Esophagus squamous epithelium (tissue), 5 donors: ENCODE measurements at regions not wholly inside any gene's neighbourhood (a gene's known extent, or its start where the extent isn't known, plus 50 kb on each side); places are given as distances from the start of the nearest gene placed in this dataset.

Source experiments
- DNase-seq: peaks from one replicate; lab custom pipeline; 2025; lab: John Stamatoyannopoulos, UW
- H3K27ac ChIP-seq, 4 donors: fragments of 200-600 bp; sonication (generic); one replicate each; pipeline ENCODE4 v1.5.1; 2016 to 2019; ENCODE audit warnings: mild to moderate bottlenecking in 1 of 4
- H3K27me3 ChIP-seq, 4 donors: fragments of 200-600 bp; sonication (generic); 1 replicate in 3 of 4; 2 replicates in 1 of 4; pipeline versions ENCODE4 v1.5.1 to v1.6.0; 2017 to 2021; ENCODE audit warnings: antibody characterized with exemption in 1 of 4
- H3K36me3 ChIP-seq, 3 donors: fragments of 200-600 bp; sonication (generic); one replicate each; pipeline ENCODE4 v1.5.1; 2016 to 2019
- H3K4me1 ChIP-seq, 3 donors: fragments of 200-600 bp; sonication (generic); one replicate each; pipeline ENCODE4 v1.5.1; 2017 to 2019
- H3K4me3 ChIP-seq, 4 donors: fragments of 200-600 bp; sonication (generic); 1 replicate in 3 of 4; 2 replicates in 1 of 4; pipeline ENCODE4 v1.5.1; 2016 to 2019; ENCODE audit warnings: mild to moderate bottlenecking in 2 of 4, moderate library complexity in 1 of 4
- H3K9me3 ChIP-seq, 3 donors: fragments of 200-600 bp; sonication (generic); one replicate each; pipeline ENCODE4 v1.5.1; 2016 to 2019
- POLR2A ChIP-seq, 4 donors: fragments of 450-650 bp; IDR thresholded peaks; one replicate each; pipeline ENCODE4 v1.6.1; 2017; ENCODE audit warnings: antibody characterized with exemption in 4 of 4, mild to moderate bottlenecking in 4 of 4, moderate library complexity in 3 of 4
- WGBS, 2 donors: methylation state at CpG; one replicate each; pipeline ENCODE4 v1.1.5; 2018; 5-methylcytosine and 5-hydroxymethylcytosine counted together
- intact Hi-C: fragments of 100-400 bp; cut with DNase I; formaldehyde crosslinking; loops from one replicate; pipeline ENCODE4 v1.15.0; 2022
- TF ChIP-seq, protein P1 (sequence below), 6 experiments: fragments of 450-650 bp in 4 of 6; fragments of 200-600 bp in 2 of 6; sonication (generic) in 2 of 6; IDR thresholded peaks; one replicate each; pipeline ENCODE4 v1.5.1; 2016 to 2019; ENCODE audit warnings: antibody characterized with exemption in 6 of 6, mild to moderate bottlenecking in 4 of 6, moderate library complexity in 4 of 6
- donor health status: DM: yes; HTN: yes; CAD: no.

DNA sequence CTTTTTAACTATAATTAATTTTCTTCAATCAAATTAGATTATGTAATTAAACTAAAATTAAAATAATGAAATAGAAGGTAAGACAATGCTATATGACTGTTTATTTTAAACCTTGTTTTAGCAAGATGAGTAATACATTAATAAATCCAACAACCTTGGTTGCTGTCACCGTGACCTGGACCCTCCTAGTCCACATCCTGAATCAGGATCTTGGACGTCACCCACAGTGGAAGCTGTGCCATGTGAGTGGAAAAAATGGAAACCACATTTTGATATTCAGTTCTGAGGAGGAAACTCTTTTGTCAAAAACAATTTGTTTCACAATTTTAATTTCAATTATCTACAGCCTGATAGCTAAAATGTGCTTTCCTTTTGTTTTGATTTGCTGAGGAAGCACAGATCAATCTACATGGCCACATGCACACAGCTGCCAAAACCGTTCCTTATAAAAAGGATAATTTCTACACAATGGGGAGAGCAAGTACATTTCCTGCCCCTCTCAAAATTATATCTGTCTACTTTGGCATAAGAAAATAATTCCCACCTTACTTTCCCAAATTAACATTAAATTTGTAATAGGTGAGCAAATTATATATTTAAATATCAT is 255.5 kb downstream of the RASSF9 start:
- H3K36me3 ChIP-seq = no peaks in the 10 kb centered on the region
- WGBS, 2 donors = 34 to 39% methylated on average over 3 of the region's 3 CpGs
- H3K27ac ChIP-seq = no peak overlapping the region
- DNase-seq = no peak
- intact Hi-C loops = no loop called here
- no peak overlapping the region for H3K4me3 ChIP-seq
- no peaks in the 10 kb centered on the region for H3K9me3 ChIP-seq
- TF ChIP-seq POLR2A (IDR thresholded peaks at IDR 0.05) = no peak
- TF ChIP-seq, protein P1, sequence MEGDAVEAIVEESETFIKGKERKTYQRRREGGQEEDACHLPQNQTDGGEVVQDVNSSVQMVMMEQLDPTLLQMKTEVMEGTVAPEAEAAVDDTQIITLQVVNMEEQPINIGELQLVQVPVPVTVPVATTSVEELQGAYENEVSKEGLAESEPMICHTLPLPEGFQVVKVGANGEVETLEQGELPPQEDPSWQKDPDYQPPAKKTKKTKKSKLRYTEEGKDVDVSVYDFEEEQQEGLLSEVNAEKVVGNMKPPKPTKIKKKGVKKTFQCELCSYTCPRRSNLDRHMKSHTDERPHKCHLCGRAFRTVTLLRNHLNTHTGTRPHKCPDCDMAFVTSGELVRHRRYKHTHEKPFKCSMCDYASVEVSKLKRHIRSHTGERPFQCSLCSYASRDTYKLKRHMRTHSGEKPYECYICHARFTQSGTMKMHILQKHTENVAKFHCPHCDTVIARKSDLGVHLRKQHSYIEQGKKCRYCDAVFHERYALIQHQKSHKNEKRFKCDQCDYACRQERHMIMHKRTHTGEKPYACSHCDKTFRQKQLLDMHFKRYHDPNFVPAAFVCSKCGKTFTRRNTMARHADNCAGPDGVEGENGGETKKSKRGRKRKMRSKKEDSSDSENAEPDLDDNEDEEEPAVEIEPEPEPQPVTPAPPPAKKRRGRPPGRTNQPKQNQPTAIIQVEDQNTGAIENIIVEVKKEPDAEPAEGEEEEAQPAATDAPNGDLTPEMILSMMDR (IDR thresholded peaks at IDR 0.05) = no peak
- no peaks in the 10 kb centered on the region for H3K27me3 ChIP-seq
- H3K4me1 ChIP-seq = peaks cover 0 to 22% (median 0%) of the 10 kb centered on the region in 3 donors

DNA sequence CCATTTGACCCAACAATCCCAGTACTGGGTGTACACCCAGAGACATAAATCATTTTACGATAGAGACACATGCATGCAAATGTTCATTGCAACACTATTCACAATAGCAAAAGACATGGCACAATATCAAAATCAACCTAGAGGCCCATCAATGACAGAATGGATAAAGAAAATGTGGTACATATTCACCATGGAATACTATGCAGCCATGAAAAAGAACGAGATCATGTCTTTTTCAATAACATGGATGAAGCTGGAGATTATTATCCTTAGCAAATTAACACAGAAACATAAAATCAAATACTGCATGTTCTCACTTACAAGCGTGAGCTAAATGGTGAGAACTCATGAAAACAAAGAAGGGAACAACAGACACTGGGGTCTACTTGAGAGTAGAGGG is 249.1 kb downstream of the RASSF9 start:
- Histone ChIP-seq H3K9me3 (peaks cover 0 to 13% (median 0%) of the 10 kb centered on the region in 3 donors), H3K4me3 (no peak overlapping the region), H3K36me3 (no peaks in the 10 kb centered on the region), H3K27me3 (no peaks in the 10 kb centered on the region), H3K27ac (no peak overlapping the region), H3K4me1 (peaks cover 0 to 3% (median 0%) of the 10 kb centered on the region in 3 donors)
- intact Hi-C loops = no loop called here
- WGBS, 2 donors = 76 to 81% methylated on average over 3 of the region's 3 CpGs
- TF ChIP-seq POLR2A (IDR thresholded peaks at IDR 0.05) = no peak
- TF ChIP-seq, protein P1 (IDR thresholded peaks at IDR 0.05) = no peak
- no peak for DNase-seq

DNA sequence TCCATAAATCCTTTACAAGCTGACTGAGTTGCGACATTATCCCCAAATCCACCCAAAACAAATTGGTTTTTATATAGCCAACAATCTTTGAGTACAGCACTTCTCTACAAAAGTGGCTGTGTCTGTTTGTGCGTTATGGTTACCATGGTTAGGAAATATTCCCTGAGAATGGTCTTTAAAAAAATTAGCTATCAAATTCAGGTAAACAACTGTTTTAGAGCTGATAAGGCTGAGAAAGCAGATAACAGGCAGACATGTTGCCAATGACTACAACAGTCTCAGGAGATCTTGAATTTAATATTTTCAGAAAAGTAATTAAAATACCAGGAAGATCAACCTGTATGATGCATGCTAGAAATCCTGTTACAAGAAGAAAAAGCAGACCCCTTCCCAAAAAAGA is 248.0 kb downstream of the RASSF9 start:
- 91 to 96% methylated on average over 2 of the region's 2 CpGs for WGBS, 2 donors
- no peaks in the 10 kb centered on the region for H3K27me3 ChIP-seq
- H3K9me3 ChIP-seq = peaks cover 0 to 13% (median 0%) of the 10 kb centered on the region in 3 donors
- no peaks in the 10 kb centered on the region for H3K36me3 ChIP-seq
- no peak overlapping the region for H3K27ac ChIP-seq
- DNase-seq = no peak
- TF ChIP-seq, protein P1 (IDR thresholded peaks at IDR 0.05) = no peak
- TF ChIP-seq POLR2A (IDR thresholded peaks at IDR 0.05) = no peak
- H3K4me1 ChIP-seq = no peaks in the 10 kb centered on the region
- intact Hi-C loops = no loop called here
- no peak overlapping the region for H3K4me3 ChIP-seq

DNA sequence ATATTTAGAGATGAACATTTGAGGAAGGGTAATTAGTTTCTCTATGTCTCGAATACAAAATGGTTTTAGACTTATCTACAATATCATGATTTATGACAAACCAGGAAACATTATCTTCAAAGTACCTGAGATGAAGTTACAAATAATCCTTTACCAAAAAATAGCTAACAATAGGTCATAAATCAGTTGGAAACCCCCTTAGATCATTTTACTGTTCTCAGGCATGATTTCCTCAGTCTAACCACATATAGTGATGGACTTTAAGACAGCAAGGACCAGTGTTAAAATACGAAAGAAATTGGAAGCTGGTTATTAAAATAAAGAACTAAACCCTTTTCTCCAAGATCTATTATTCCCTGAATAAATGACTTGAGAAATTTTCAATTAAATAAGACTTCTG is 235.4 kb downstream of the RASSF9 start:
- Histone ChIP-seq H3K4me3 (no peak overlapping the region), H3K9me3 (peaks cover 0 to 7% (median 4%) of the 10 kb centered on the region in 3 donors), H3K36me3 (no peaks in the 10 kb centered on the region), H3K27me3 (no peaks in the 10 kb centered on the region), H3K4me1 (no peaks in the 10 kb centered on the region), H3K27ac (no peak overlapping the region)
- TF ChIP-seq, protein P1 (IDR thresholded peaks at IDR 0.05) = no peak
- no peak for TF ChIP-seq POLR2A (IDR thresholded peaks at IDR 0.05)
- no peak for DNase-seq
- WGBS, 2 donors = 59 to 64% methylated on average over 2 of the region's 2 CpGs
- intact Hi-C loops = no loop called here

DNA sequence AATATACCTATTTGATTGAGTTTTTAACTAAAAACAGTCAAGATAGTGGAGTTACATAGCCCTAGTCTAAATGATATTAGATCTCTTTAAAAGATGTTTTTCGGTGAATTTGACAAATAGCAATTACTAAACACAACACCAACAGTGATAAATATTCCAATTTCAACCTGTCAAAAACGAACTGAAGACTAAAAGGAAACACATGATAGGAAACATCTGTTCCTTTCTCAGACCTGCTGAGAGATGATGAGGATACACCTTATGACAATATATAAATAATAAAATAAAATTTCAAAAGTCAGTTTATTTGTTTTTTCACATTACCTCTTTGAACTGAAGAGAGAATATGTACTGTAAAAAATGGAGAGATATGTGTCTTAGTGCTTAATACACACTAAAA is 232.7 kb downstream of the RASSF9 start:
- TF ChIP-seq POLR2A (IDR thresholded peaks at IDR 0.05) = no peak
- TF ChIP-seq, protein P1 (IDR thresholded peaks at IDR 0.05) = no peak
- Histone ChIP-seq H3K4me1 (peaks cover 0 to 11% (median 0%) of the 10 kb centered on the region in 3 donors), H3K9me3 (no peaks in the 10 kb centered on the region), H3K36me3 (no peaks in the 10 kb centered on the region), H3K4me3 (no peak overlapping the region), H3K27me3 (no peaks in the 10 kb centered on the region), H3K27ac (no peak overlapping the region)
- intact Hi-C loops = no loop called here
- WGBS, 2 donors = 36 to 42% methylated on average over 2 of the region's 2 CpGs
- DNase-seq = no peak
